Retina (tissue), 1 donor: ENCODE measurements at regions not wholly inside any gene's neighbourhood (a gene's known extent, or its start where the extent isn't known, plus 50 kb on each side); places are given as distances from the start of the nearest gene placed in this dataset.

Source experiments
- DNase-seq: peaks from one replicate; pipeline ENCODE4 v3.0.0-alpha.2; 2016

DNA sequence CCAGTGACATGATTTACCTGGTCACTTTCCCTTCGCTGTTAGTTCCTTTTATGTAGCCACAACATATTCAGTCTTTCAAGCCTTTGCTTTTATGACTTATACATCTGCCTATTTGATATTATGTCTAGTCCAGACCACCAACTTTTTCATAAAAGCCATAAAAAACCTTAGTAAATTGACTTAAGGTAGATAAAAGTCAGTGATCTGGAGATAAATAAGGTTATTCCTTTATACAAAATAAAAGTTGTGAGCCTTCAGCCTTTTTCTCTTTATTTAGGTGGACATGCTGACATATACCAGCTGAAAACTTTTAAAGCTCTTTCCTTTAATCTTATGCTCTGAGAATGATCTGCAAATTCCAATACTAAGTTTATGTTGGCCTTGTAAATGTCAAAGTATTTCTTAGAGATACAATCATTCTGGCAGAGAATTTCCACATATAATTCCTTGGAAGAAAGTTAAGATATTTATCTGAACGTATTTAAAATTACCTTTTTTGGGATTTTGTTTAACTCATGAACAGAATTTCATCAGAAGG lies 690.4 kb upstream of the CHORDC1 start:
- no peak for DNase-seq

DNA sequence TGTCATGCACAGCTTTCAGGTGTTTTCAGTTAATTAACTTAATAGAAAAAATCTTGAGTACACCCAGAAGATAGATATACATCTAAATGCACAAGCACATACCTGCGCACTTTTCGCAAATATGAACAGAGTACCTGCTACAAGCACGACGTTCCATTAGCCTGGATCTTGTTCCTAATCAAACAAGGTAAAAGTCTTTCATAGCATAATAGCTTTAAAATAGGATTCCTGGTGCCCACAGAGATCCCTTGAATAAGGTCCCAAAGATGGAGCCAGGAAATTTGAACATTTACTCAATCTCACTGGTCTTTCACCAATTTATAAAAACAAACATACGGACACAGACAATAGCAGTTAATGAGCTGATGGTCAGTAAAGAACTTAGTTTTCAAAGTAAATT lies 689.8 kb upstream of the CHORDC1 start:
- no peak for DNase-seq

DNA sequence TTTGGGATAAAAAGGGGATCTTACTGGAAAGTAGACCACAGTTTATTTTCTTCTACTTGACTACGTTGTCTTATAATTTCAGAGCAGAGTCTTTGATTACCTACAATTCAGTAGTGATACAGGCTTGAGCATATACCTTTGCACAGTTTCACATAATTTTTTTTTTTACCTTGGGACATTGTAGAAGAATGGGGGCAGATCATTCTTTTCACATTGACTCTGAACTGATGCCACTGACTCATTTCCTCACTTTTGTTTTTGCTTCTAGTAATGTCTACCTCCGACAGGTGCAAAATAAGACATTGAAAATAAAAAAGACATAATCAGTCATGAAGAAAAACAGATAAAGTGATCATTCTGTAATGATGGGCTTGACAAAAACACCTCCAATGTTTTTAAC lies 688.3 kb upstream of the CHORDC1 start:
- DNase-seq = no peak

DNA sequence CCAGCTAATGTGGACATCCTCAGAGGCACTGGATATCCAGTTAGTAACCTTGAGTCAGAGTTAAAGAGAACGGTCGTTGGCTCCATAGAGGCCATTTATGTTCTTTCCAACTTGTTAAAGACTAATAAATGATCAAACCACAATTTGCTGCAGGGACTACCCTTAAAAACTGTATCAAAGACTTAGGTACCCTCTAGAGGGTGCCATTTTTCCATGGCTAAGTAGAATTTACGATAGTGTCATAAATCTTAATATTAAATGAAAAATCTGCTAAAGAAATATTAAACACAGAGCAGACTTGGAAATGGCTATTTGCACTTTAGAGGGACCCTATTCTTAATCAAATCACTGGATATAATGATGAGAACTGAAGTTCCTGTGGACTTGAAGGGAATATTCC lies 685.2 kb upstream of the CHORDC1 start:
- DNase-seq = no peak

DNA sequence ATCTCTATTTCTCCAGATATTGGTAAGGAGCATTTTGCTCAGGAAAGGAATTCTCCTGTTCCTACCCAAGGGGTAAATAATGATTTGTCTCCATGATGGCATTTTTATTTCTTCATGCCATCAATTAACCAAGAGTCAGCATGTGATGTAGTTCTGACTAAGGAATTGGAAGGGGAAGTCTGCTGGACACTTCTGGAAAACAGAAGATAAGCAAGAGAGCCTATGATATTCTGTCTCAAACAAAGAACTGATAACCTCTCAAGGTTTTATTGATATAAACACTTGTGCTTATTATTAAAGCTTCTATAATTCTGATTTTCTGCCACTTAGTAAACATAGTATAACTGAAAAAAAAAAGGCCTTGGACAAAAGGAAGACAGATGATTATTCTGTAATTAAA lies 673.0 kb upstream of the CHORDC1 start:
- DNase-seq = no peak

DNA sequence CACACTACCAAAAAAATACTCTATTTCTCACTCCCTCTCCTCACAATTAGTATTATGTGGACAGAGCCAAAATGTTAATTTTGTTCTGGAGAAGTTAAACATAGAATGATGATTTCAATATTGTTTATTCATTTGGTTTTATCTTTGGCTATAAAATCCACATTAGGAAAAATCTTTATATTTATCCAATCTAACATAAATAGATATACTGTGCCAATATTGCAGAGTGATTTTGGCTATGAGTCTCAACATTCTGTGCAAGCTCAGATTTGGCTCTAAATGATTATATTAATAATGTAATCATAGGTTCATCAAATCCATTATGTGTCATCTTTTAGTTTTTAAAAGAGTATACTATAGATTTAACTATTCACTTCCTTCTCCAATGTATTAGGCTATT lies 667.5 kb upstream of the CHORDC1 start:
- no peak for DNase-seq

DNA sequence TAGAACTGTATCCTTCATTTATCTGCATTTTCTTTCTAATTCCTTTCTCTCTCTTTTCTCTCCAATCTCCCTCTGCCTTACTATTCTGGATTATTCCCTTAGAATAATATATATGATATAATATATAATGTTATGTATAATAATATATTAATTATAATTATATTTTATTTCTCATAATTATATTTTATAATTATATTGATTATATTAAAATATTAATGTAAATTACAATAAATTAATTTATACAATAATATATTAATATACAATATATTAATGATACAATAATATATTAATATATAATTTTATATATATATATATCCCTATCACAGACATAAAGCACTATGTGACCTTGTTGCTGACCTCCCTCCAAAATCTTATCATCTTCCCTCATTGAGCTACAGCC lies 661.3 kb upstream of the CHORDC1 start:
- DNase-seq = no peak

DNA sequence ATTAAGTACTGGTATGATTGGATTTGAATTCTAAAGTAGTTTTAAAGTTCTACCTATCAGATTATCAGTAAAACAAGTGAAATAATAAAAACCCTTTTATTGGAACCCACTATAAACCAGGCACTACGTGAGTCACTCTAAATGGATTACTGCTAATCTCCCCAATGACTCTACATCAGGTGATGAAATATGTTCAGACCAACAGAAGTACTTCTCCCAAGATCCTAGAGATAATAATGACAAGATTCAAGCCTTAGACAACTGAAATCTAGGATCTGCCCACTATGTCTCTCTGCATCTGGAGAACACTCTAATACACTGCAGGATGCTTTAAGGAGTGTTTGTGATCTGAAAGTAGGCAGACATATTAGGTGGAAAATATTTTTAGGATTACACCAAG lies 652.1 kb upstream of the CHORDC1 start:
- DNase-seq = no peak

DNA sequence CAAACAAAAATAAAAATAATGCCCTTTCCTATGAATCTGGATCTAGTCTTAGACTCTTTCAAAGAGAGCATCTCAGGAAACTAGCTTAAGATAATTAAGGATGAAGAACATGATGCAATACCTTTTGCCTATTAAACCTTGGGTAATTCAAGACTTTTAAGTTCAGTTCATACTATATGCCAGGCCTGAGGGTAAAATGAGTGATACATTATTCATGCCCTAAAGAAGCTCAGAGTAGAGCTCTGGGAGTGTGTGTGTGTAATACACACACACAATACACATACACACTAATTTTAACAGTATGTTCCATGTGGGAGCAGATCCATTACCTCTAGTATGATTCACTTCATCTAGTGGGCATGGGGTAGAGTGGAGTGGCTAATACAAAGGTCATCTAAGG lies 651.4 kb upstream of the CHORDC1 start:
- no peak for DNase-seq

DNA sequence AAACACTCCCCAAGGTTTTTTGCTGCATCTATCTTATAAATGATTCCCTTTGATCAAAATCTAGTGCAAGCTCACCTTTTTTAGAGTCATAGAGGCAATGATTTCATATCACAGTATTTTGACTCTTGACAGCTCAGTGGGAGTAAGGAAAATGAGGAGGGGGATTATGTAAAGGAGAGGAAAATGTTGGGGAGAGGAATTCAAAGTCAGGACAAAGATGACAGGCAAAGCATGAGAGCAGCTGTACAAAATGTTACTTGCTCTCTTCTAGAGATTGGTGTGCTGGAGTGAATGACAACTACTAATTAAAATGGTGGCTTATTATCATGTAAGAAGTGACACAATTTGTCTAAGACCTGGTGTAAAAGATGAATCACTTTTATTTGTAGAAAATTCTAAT lies 644.6 kb upstream of the CHORDC1 start:
- no peak for DNase-seq

DNA sequence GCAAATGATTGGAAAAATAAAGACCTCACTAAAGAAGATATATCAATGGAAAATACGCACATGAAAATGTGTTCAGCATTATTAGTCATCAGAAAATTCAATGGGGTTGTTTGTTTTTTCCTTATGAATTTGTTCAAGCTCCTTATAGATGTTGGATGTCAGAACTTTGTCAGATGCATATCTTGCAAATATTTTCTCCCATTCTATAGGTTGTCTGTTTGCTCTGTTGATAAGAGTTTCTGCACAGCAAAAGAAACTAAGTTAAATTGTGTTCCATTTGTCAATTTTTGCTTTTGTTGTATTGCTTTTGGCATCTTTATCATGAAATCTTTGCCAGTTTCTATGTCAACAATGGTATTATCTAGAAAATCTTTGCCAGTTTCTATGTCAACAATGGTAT lies 633.9 kb upstream of the CHORDC1 start:
- DNase-seq = no peak

DNA sequence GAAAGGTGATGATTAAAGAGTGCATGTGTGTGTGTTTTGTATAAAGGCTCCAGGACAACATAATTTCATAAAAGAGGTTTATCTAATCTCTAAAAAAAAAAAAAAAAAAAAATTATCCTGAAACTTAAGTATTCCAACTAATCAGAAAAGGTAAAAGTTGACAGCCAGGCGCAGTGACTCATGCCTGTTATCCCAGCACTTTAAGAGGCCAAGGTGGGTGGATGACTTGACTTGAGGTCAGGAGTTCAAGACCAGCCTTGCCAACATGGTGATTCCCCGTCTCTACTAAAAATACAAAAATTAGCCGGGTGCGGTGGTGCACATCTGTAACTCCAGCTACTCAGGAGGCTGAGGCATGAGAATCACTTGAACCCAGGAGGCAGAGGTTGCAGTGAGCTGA lies 632.7 kb upstream of the CHORDC1 start:
- no peak for DNase-seq

DNA sequence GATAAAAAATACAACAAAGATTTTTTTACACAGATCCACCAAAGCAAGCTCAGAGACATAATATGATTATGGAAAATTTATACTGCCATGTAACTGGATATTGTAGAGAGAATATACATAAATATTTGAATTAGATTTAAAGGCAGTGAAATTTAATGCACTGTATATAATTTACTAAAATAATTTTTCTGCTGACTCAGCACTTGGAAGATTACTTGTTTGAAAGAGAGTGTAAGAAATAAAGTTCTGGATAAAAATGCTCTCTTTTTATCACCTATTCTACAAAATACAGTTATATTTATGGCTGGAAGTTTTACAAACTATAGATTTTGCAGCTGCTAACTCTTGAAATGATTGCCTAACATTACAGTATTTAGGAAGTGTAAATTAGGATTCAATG lies 628.3 kb upstream of the CHORDC1 start:
- DNase-seq = no peak

DNA sequence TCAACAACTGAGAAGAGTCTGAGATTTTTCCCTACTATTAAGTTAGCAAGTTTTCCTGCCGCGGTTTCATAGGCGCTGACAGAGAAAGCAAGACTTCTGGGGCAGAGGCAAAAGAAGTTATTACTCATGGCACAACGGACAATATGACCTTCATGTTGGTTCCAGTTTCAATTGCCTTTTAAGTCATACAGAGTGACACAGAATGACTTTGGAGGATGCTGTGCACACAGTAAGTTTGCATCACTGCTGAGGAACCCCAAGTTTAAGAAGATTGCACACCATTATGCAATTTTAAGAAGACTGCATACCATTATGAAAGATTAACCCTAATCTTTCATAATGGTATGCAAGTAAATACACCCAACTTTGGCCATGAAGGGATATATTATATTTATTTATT lies 626.5 kb upstream of the CHORDC1 start:
- no peak for DNase-seq

DNA sequence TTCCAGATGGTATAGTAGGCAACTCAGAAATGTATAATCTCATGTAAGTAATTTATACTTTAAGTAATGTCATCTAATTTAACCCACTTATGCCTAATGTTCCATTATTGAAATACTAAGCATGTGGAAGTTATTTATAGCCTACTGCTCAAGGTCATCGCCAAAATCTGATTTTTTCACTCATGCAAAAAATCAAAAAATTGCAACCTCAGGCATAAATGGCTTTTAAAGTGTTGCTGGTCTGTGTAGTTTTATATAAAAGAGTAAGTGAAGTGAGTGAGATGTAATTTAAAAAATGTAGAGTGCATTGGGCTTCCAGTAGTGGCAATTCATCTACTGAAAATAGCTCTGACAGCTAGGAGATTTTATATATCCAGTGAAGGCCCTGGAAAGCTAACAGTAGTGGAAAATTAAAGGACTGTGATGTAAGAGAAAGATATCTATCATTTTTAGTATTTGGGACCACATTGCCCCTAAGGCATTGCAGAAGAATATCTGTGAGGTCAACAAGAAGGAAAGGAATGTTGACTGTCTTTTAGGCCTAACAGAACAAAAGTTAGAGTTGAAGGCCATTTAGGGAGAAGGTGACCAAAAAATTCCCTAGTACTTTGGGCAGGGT lies 624.5 kb upstream of the CHORDC1 start:
- no peak for DNase-seq

DNA sequence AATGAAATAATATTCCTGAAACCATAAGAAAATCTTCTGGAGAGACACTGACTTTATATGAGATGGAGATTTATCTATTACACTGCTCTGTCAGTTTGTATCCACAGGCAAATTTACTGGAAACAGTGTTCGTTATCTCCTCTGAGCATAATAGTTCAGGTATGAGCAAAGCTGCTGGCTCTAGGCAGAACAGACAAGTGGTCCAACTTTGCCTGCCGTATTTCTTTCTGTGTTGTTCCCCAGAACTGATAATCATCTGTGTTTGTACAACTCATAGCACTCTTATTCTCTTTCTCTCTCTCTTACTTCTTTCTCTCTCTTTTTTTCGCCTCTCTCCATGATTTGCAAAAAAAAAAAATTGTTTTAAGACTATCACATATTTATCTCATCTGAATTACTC lies 623.8 kb upstream of the CHORDC1 start:
- no peak for DNase-seq

DNA sequence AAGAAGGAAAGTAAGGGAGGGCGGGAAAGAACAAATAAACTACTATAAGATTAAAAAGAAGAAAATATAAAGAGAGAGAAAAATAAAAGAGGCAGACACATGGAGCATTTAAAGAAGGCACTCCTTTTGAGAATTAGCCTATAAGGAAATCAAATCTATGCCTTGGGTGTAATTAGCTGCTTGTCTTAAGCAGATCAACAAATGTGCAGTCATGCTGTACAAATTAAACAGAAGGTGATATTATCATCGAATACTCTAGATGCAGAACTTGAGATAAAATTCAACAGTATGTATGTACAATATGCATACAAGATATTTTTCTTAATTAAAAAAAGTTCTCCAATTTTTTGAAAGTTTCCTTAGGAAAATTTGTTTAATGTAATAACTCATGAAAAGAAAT lies 623.0 kb upstream of the CHORDC1 start:
- no peak for DNase-seq

DNA sequence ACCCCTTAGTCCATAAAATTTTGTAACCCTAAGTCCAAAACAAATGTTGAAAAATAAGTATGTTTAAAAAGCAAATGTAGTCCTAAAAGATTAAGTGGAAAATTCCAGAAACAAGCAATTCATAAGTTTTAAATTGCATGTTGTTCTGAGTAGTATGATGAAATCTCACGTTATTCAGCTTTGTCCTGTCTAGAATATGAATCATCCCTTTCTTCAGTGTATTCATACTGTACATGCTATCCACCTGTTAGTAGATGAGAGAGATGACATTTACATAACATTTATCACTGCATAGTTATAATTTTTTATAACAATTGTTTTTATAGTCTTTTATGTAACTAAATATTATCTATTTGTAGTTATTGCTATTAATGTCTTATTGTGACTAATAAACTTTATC lies 622.3 kb upstream of the CHORDC1 start:
- DNase-seq = no peak

DNA sequence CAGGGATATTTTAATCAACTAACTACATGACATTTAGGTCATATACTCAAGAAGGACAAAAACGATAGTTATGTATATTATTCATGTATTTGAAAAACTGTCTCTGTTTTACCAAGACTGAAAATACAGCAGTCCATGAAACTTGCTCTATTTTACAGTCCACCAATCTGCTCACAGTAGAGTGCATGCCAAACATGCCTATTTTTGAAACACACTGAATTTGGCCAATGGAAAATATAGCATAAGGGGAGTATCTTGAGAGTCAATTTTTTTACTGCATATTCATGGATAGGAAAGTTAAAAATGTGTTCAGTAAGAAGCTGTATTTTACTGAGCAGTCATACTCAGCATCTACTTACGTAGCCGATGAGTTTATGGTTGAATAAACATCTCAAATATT lies 621.2 kb upstream of the CHORDC1 start:
- no peak for DNase-seq

DNA sequence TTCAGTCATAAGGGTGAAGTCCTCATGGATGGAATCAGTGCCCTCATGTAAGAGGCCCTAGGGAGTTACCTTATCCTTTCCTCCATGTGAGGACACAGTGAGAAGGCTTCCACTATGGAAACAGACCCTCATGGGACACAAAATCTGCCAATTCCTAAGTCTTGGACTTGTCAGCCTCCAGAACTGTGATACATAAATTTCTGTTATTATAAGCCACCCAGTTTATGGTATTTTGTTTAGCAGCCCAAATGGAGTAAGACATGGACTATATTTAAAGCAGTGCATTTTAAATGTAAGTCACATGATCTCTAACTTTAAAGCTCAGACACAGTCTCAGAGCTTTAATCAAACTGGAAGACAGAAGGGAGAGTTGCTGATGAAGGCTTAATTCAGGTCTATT lies 619.8 kb upstream of the CHORDC1 start:
- DNase-seq = no peak

DNA sequence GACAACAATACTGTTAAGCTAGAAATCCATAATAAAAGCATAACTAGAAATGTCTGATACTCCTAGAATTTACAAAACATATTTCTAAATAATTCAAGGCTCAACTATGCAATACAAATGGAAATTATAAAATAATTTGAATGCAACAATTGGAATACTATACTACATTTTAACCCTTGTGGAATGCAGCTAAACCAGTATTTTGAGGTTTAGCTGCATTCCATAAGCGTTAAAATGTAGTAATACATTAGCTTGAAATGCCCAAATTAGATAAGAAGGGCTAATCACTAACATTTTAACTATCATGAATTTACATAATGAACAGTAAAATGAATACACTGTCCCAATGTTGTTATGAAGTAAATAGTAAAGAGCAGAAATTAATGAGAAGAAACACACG lies 617.2 kb upstream of the CHORDC1 start:
- DNase-seq = no peak

DNA sequence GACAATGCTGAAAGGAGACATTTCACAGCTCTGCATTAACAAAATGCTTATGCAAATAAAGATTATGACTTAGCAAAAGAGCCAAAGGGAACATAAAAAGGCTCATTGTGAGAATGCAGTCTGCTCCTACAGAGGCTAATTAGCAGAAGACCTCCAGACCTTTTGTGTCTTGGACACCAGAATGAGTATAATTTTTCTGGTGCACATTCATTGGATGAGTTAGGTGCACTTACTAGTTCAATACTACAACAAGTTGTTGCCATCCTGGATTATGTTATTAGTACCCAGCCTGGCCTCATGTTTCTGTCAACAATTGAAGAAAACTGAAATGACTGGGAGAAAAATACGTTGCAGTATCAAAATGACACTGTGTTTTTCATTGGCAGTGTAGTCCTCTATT lies 613.2 kb upstream of the CHORDC1 start:
- DNase-seq = no peak

DNA sequence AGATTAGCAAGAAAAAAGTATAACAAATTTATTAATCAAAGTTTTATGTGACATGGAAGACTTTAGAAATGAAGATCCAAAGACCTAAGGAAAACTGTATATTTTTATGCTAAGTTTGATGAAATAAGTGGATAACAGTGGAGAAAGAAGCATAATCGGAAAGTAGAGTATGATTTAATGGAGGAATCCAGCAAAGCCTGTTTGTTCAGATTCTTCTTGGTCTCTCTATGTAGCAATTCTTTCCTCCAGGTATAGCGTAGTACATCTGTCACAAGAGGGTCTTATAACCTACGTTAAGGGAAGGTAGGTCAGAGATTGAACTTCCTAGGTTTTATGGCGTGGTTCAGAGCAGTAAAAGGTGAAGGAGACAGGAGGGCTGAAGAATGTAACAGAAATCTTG lies 600.6 kb upstream of the CHORDC1 start:
- DNase-seq = no peak

DNA sequence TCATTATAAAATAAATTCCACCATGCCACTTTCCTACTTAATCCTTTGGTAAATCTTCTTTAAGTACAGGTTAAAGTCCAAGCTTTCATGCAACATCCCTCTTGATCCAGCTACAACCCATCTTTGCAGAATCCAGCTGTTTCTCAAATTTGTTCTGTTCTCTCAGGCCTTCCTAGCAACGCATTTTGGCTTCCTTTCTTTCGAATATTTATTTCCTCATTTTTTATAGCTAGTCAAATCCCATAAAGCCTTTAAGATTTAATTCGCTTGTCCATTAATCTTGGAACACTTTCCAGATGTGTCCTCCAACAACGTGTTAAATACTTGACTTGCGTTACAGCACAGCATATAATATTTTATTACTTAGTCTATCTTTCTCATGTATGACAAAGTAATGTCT lies 600.1 kb upstream of the CHORDC1 start:
- DNase-seq = no peak

DNA sequence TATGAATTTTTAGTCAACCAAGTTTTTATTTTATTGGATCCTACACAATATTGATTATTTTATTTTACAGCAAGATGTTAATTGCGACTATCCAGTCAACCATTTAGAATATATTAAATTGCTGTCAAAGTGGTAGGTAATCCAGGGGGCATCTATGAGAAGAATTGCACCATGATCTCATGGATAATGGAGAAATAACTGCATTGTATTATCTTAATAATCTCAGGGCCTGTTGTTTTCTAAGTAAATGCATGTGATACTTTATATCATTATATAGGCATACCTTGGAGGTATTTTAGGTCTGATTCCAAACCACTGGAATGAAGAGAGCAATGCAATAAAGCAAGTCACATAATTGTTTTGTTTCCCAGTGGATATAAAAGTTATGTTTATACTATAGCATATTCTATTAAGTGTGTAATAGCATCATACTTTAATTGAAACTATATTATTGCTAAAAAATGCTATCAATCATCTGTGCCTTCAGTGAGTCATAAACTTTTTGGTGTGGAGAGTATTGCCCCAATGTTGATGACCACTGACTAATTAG lies 595.4 kb upstream of the CHORDC1 start:
- DNase-seq = no peak
